Vagina (tissue), 2 donors: ENCODE measurements at regions not wholly inside any gene's neighbourhood (a gene's known extent, or its start where the extent isn't known, plus 50 kb on each side); places are given as distances from the start of the nearest gene placed in this dataset.

ENCODE experiments used
- CTCF ChIP-seq, 3 experiments: fragments of 450-650 bp in 2 of 3; fragments of 200-600 bp in 1 of 3; sonication (generic) in 1 of 3; IDR thresholded peaks; one replicate each; pipeline ENCODE4 v1.5.1; 2017 to 2019; ENCODE audit warnings: antibody characterized with exemption in 3 of 3, mild to moderate bottlenecking in 2 of 3, moderate library complexity in 2 of 3
- POLR2A ChIP-seq, 2 donors: fragments of 450-650 bp; IDR thresholded peaks; one replicate each; pipeline ENCODE4 v1.6.1; 2017; ENCODE audit warnings: antibody characterized with exemption in 2 of 2, mild to moderate bottlenecking in 2 of 2, moderate library complexity in 2 of 2
- POLR2AphosphoS5 ChIP-seq, 2 donors: sonication (generic); formaldehyde crosslinking; IDR thresholded peaks; one replicate each; pipeline ENCODE4 v1.9.0; 2017; ENCODE audit warnings: antibody characterized with exemption in 2 of 2, mild to moderate bottlenecking in 2 of 2, low read depth in 1 of 2; ENCODE audit not compliant: insufficient read depth in 1 of 2

GRCh38 chr11:91960770-91961169, 263.8 kb upstream of the FAT3 start:
- no peak for TF ChIP-seq POLR2A (IDR thresholded peaks at IDR 0.05)
- no peak for TF ChIP-seq CTCF (IDR thresholded peaks at IDR 0.05)
- no peak for TF ChIP-seq POLR2AphosphoS5 (IDR thresholded peaks at IDR 0.05; ENCODE audit: insufficient read depth in 1 of 2, low read depth in 1 of 2)
